Mucosa of rectum (tissue), 2 donors: ENCODE measurements at regions not wholly inside any gene's neighbourhood (a gene's known extent, or its start where the extent isn't known, plus 50 kb on each side); places are given as distances from the start of the nearest gene placed in this dataset.

Experiments
- H3K27ac ChIP-seq, 2 donors: one replicate each; pipeline ENCODE4 v1.7.0; 2013; ENCODE audit warnings: inconsistent platforms in 2 of 2, low read depth in 2 of 2, low read length in 2 of 2
- H3K27me3 ChIP-seq, 2 donors: one replicate each; pipeline ENCODE4 v1.7.0; 2013; ENCODE audit warnings: low read length in 2 of 2; ENCODE audit not compliant: control insufficient read depth in 2 of 2, insufficient read depth in 2 of 2
- H3K36me3 ChIP-seq, 2 donors: one replicate each; pipeline ENCODE4 v1.7.0; 2013; ENCODE audit warnings: low read length in 2 of 2; ENCODE audit not compliant: control insufficient read depth in 2 of 2, insufficient read depth in 2 of 2
- H3K4me1 ChIP-seq, 2 donors: one replicate each; pipeline ENCODE4 v1.7.0; 2013; ENCODE audit warnings: low read length in 2 of 2, mild to moderate bottlenecking in 1 of 2; ENCODE audit not compliant: control insufficient read depth in 2 of 2, insufficient read depth in 2 of 2
- H3K4me3 ChIP-seq, 2 donors: one replicate each; pipeline ENCODE4 v1.7.0; 2013; ENCODE audit warnings: low read length in 2 of 2
- H3K9ac ChIP-seq, 2 donors: one replicate each; pipeline ENCODE4 v1.7.0; 2013; ENCODE audit warnings: low read length in 2 of 2, low read depth in 1 of 2, mild to moderate bottlenecking in 1 of 2
- H3K9me3 ChIP-seq, 2 donors: one replicate each; pipeline ENCODE4 v1.7.0; 2013; ENCODE audit warnings: low read length in 2 of 2; ENCODE audit not compliant: control insufficient read depth in 2 of 2
- donor health status: healthy.
- donor health status: Normal muscosa, but diverticular disease.

DNA sequence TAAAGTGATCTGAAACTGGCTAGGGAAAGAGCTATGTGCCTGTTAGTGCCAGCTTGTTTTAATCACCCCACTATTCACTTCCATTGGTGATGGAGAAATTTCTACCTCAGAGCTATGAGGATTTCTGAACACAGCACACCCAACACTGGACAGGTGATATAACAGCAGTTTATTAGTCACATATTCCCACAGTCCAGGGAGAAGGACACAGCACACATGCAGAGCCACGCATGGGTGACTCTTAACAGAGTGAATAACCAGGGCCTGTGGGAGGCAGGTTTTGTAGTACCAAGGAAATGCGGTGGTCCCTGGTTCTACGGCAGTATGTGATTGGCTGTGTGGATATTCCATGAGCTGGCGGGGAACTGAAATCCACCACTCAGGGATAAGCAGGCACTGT is 455.1 kb downstream of the BTG1 start:
- no peaks in the 10 kb centered on the region for H3K4me1 ChIP-seq
- H3K9ac ChIP-seq, result no peak overlapping the region
- no peaks in the 10 kb centered on the region for H3K27me3 ChIP-seq
- no peak overlapping the region for H3K27ac ChIP-seq
- no peak overlapping the region for H3K4me3 ChIP-seq
- H3K9me3 ChIP-seq, result no peaks in the 10 kb centered on the region
- H3K36me3 ChIP-seq, result no peaks in the 10 kb centered on the region

DNA sequence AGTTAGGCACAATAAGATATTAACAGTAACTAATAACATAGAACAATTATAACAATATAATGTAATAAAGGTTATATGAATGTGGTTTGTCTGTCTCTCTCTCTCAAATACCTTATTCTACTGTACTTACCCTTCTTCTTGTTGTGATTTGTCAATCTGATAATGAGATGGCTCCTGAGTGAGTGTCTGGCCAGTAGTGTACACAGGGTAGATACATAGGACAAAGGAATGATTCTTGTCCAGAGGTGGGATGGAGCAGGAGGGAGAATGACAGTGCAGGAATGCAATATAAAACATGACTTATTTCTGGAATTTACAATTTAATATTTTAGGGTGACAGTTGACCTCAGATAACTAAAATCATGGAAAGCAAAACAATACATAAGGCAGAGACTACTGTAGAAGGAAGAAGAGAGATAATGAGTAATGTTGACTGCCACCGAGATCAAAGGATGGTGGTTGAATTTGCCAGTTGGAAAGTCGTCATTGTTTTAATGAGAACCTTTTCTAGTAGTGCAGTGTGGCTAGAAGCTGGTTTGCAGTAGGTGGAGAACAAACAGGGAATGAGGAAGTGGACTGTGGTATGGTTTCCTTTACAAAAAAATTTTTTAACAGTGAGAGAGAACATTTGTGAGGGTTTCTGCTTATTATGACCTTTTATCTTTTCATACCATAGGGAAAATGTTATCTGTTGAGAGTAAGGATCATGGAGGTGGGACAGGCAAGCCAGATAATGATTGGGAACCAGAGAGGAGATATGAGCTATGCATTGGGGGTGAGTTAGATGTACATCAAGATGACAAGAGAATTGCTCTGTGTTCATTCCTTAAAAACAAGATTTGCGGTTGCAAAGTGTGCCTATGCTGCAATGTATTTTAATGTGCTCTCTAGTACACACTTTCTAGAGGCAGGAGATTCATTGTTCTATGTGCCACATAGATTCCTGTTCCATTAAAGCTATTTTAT is 458.3 kb downstream of the BTG1 start:
- Histone ChIP-seq H3K36me3 (no peaks in the 10 kb centered on the region), H3K9ac (no peak overlapping the region), H3K4me3 (no peak overlapping the region), H3K9me3 (no peaks in the 10 kb centered on the region), H3K4me1 (no peaks in the 10 kb centered on the region), H3K27ac (no peak overlapping the region), H3K27me3 (no peaks in the 10 kb centered on the region)

DNA sequence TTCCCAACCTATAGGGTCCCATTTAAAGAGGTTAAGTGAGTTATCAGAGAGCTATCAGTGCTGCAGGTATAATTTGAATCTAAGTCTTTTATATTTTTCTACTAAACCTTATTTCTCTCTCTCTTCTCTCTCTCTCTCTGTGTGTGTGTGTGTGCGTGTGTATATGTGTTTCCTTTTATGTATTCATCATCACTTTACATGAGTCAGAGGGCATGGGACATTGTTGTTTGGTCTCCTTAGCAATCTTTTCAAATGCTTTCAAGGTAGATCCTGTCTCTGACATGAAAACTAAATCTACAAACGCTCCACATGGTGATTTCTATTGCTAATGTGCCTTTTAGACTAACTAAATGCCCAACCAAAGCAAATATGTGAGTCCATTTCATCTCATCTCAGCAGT is 459.7 kb downstream of the BTG1 start:
- H3K9ac ChIP-seq, result no peak overlapping the region
- H3K36me3 ChIP-seq, result no peaks in the 10 kb centered on the region
- no peak overlapping the region for H3K4me3 ChIP-seq
- H3K27ac ChIP-seq, result no peak overlapping the region
- no peaks in the 10 kb centered on the region for H3K27me3 ChIP-seq
- no peaks in the 10 kb centered on the region for H3K4me1 ChIP-seq
- no peaks in the 10 kb centered on the region for H3K9me3 ChIP-seq

DNA sequence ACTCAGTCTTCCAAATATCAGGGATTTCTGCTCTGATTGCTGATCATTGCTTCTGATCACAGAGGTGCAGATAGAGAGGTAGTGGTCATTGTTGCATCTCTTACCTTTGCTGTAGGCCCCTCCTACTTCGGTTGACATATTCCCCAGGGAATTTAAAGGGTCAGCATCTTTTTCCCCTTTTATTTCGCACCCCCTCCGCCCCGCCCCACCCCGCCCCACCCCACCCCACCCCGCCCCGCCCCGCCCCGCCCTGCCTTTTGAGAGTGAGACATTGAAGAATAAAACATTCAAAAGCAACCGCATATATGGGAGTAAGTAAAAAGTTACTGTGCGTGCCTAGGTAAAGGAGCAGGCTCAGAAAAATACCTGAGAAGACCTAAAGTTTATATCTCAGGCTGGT is 463.9 kb downstream of the BTG1 start:
- Histone ChIP-seq H3K36me3 (no peaks in the 10 kb centered on the region), H3K9me3 (no peaks in the 10 kb centered on the region), H3K9ac (no peak overlapping the region), H3K27me3 (no peaks in the 10 kb centered on the region), H3K27ac (no peak overlapping the region), H3K4me1 (no peaks in the 10 kb centered on the region), H3K4me3 (no peak overlapping the region)

DNA sequence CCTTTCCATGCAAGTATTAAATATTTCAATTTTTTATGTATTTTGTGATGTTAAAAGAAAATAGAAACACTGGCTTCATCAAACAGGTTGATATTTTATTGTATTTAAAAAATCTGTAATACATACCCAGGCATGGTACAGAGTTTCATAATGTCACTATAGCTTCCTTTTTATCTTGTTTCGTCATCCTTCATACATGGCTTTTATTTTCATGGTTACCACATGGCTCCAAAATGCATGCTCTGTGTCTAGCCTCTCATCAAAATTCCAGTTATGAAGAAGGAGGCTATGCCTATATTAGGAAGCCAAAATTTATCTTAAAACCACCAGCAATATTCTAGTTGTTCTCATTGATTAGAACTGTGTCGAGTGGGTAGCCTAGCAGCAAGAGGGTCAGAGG is 464.8 kb downstream of the BTG1 start:
- Histone ChIP-seq H3K4me1 (no peaks in the 10 kb centered on the region), H3K9ac (no peak overlapping the region), H3K4me3 (no peak overlapping the region), H3K27me3 (no peaks in the 10 kb centered on the region), H3K27ac (no peak overlapping the region), H3K36me3 (no peaks in the 10 kb centered on the region), H3K9me3 (no peaks in the 10 kb centered on the region)

DNA sequence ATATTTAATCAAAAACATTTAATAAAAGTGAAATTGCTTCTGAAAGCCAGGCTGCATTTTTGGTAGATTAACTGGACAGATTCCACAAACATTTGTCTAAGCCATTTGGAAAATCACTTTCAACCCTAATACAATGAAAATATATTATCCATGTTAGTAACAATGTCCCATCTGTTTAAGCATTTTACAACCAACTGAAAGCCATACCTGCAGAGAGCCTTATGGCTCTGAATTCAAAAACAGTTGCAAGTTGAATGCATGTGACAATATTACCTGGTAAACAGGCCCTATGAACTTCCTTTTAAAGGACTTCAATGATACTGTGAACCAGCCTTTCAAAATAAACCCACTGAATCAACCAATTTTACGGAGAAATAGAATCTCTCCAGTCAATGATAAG is 468.1 kb downstream of the BTG1 start:
- Histone ChIP-seq H3K4me1 (no peaks in the 10 kb centered on the region), H3K4me3 (no peak overlapping the region), H3K36me3 (no peaks in the 10 kb centered on the region), H3K27ac (no peak overlapping the region), H3K27me3 (no peaks in the 10 kb centered on the region), H3K9me3 (no peaks in the 10 kb centered on the region), H3K9ac (no peak overlapping the region)

DNA sequence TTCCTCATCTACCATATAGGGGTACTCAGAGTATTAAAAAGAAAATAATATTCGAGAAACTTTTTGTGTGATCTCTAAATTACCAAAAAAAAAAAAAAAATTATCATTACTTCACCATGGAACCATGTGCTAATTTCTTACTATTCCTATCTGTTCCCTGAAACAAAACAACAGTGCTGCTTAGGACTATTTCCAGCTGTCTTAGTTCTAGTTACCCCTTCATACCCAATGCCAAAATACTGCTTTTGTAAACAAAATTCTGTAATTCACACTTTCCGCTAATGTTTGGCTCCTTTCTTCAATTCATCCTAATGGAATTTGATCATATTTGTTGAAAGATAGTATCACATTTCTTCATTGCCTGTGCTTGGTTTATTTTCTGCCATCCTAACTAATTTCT is 470.2 kb downstream of the BTG1 start:
- H3K9ac ChIP-seq, result no peak overlapping the region
- no peak overlapping the region for H3K27ac ChIP-seq
- H3K4me3 ChIP-seq, result no peak overlapping the region
- H3K27me3 ChIP-seq, result no peaks in the 10 kb centered on the region
- H3K36me3 ChIP-seq, result no peaks in the 10 kb centered on the region
- no peaks in the 10 kb centered on the region for H3K4me1 ChIP-seq
- H3K9me3 ChIP-seq, result no peaks in the 10 kb centered on the region

DNA sequence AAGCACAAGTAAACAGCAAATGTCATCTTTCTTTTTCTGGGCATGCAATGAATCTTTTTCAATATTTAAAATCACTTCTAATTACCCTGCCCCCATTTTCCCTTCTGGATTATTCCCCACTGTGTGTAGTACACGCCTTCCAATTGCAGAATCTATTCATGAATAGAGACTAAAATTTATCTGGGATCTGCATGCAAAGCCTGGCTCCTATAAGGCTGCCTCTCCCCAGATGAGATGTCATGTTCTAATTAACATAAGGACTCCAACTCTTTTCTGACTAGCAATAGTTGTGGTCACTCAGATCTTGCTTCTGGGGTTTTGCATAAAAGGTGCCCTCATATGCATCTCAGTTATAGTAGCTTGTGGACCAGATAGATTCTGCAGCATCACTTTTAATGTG is 473.5 kb downstream of the BTG1 start:
- H3K36me3 ChIP-seq, result no peaks in the 10 kb centered on the region
- no peak overlapping the region for H3K4me3 ChIP-seq
- no peaks in the 10 kb centered on the region for H3K9me3 ChIP-seq
- no peak overlapping the region for H3K27ac ChIP-seq
- no peak overlapping the region for H3K9ac ChIP-seq
- no peaks in the 10 kb centered on the region for H3K27me3 ChIP-seq
- H3K4me1 ChIP-seq, result peaks cover 0 to 6% of the 10 kb centered on the region in 2 donors

DNA sequence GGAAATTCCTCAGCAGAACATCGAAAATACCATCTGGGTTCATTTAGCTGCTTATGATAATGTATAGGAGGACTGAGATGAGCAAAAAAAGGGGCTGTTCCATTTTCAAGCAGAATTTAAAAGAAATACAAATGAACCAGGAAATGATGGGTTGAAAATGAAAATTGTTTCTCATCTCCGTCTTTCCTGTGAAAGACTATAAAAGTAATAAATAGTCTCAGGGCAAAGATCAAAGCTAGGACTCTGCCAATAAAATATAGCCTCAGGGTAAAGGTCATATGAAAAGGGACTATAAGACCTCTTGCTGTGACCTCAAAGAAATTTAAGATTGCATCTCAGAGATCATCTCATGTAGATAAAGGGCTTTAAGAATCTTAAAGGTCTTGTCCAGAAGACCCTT is 478.0 kb downstream of the BTG1 start:
- Histone ChIP-seq H3K4me3 (no peak overlapping the region), H3K4me1 (peaks cover 0 to 8% of the 10 kb centered on the region in 2 donors), H3K9me3 (no peaks in the 10 kb centered on the region), H3K36me3 (no peaks in the 10 kb centered on the region), H3K9ac (no peak overlapping the region), H3K27ac (no peak overlapping the region), H3K27me3 (no peaks in the 10 kb centered on the region)

DNA sequence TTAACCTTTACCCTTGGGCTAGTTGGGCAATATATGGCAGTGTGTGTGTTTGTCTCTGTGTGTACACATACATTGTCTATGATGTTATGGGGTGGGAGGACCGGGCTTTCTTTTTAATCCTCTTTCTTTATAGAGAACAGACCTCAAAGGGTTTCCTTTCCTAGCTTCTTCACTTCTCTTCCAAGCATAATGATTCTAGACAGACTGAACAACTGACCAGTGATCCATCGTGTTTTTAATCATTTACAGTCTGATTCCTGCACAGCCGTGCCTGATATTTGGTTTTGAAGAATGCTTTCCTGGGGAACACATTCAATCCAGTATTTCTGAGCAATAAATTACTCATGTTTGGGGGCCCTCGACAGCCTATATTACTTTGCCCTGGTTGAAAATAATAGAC is 481.1 kb upstream of the DCN start:
- H3K27me3 ChIP-seq, result no peaks in the 10 kb centered on the region
- no peaks in the 10 kb centered on the region for H3K36me3 ChIP-seq
- H3K9ac ChIP-seq, result no peak overlapping the region
- no peak overlapping the region for H3K4me3 ChIP-seq
- H3K4me1 ChIP-seq, result peaks cover 0 to 7% of the 10 kb centered on the region in 2 donors
- no peaks in the 10 kb centered on the region for H3K9me3 ChIP-seq
- H3K27ac ChIP-seq, result no peak overlapping the region
